NCI-H2227 (cell line): ENCODE measurements at regions not wholly inside any gene's neighbourhood (a gene's known extent, or its start where the extent isn't known, plus 50 kb on each side); places are given as distances from the start of the nearest gene placed in this dataset.
"Not testable (repeated sequence)": the region's sequence is repeated elsewhere in the genome, so short reads cannot be mapped to it uniquely, and the experiment has no call there.

Source experiments
- DNase-seq: peaks from one replicate; lab custom pipeline; 2025; ENCODE audit not compliant: unreplicated experiment; lab: John Stamatoyannopoulos, UW

GRCh38 chr19:20482721-20483120 is 82.9 kb downstream of the ZNF737 start:
- DNase-seq, result no peak

- DNase-seq, result no peak
These were observed 83.8 kb downstream of the ZNF737 start for GRCh38 chr19:20481736-20482135.

GRCh38 chr19:20479483-20479882 is 86.1 kb downstream of the ZNF737 start:
- no peak for DNase-seq

- DNase-seq, result no peak
These were observed 86.6 kb downstream of the ZNF737 start for GRCh38 chr19:20478936-20479335.

GRCh38 chr19:20472854-20473253 is 92.7 kb downstream of the ZNF737 start:
- DNase-seq, result peak; percentile 37

- no peak for DNase-seq
These were observed 94.2 kb downstream of the ZNF737 start for GRCh38 chr19:20471431-20471830.

GRCh38 chr19:20470345-20471135 is 95.0 kb downstream of the ZNF737 start:
- DNase-seq, result no peak

- DNase-seq, result not testable (repeated sequence)
These were observed 99.0 kb downstream of the ZNF737 start for GRCh38 chr19:20466638-20466990.

GRCh38 chr19:20465922-20466637 is 99.5 kb downstream of the ZNF737 start:
- DNase-seq, result not testable (repeated sequence)

GRCh38 chr19:20453425-20453935 is 112.1 kb downstream of the ZNF737 start:
- no peak for DNase-seq

- DNase-seq, result no peak
These were observed 121.2 kb downstream of the ZNF737 start for GRCh38 chr19:20444202-20444885.

GRCh38 chr19:20432266-20432842 is 133.2 kb downstream of the ZNF737 start:
- not testable (repeated sequence) for DNase-seq

GRCh38 chr19:20431826-20432225 is 133.8 kb downstream of the ZNF737 start:
- DNase-seq, result no peak

GRCh38 chr19:20423381-20424197 is 142.0 kb downstream of the ZNF737 start:
- DNase-seq, result peak; percentile 55

- DNase-seq, result no peak
These were observed 143.1 kb downstream of the ZNF737 start for GRCh38 chr19:20422216-20423205.

- DNase-seq, result no peak
These were observed 148.9 kb downstream of the ZNF737 start for GRCh38 chr19:20416661-20417060.

GRCh38 chr19:20414120-20414519 is 151.5 kb downstream of the ZNF737 start:
- no peak for DNase-seq

GRCh38 chr19:20413705-20414104 is 151.9 kb downstream of the ZNF737 start:
- DNase-seq, result no peak

GRCh38 chr19:20412846-20413245 is 152.7 kb downstream of the ZNF737 start:
- DNase-seq, result no peak
